CD4-positive, alpha-beta T cell (primary cell): ENCODE measurements at regions not wholly inside any gene's neighbourhood (a gene's known extent, or its start where the extent isn't known, plus 50 kb on each side); places are given as distances from the start of the nearest gene placed in this dataset.

Experiments used
- ATAC-seq: fragments of 200-7000 bp; cut with Tn5 transposase; one replicate; pipeline ENCODE4 v1.10.0; 2022; ENCODE audit warnings: mild to moderate bottlenecking; ENCODE audit not compliant: poor library complexity
- CTCF ChIA-PET: fragments of 350-600 bp; sonication (Branson Sonifier 250); formaldehyde crosslinking; loops from one replicate; lab custom pipeline; 2021; ENCODE audit warnings: antibody characterized with exemption, inconsistent platforms; lab: Charles Lee
- POLR2A ChIA-PET: fragments of 350-600 bp; sonication (Branson Sonifier 250); formaldehyde crosslinking; loops from one replicate; lab custom pipeline; 2021; ENCODE audit warnings: antibody characterized with exemption, inconsistent platforms; lab: Charles Lee
- DNase-seq, 14 experiments: peaks; one replicate each; pipeline ENCODE4 v3.0.0-alpha.2; 2013 to 2020; ENCODE audit warnings: mixed read lengths in 2 of 14
- H3K27ac ChIP-seq, 2 donors: one replicate each; pipeline versions ENCODE4 v1.5.1 to v1.7.0; 2013; ENCODE audit warnings: low read length in 2 of 2, low read depth in 1 of 2, mild to moderate bottlenecking in 1 of 2
- H3K27me3 ChIP-seq, 2 experiments: 1 replicate in 1 of 2; 2 replicates in 1 of 2; pipeline versions ENCODE4 v1.6.1 to v1.7.0; 2013; ENCODE audit warnings: low read length in 2 of 2, control low read depth in 1 of 2, mild to moderate bottlenecking in 1 of 2, moderate library complexity in 1 of 2; ENCODE audit not compliant: insufficient read depth in 2 of 2, control insufficient read depth in 1 of 2
- H3K36me3 ChIP-seq: one replicate; pipeline ENCODE4 v1.6.1; 2013; ENCODE audit warnings: low read length, control low read depth; ENCODE audit not compliant: insufficient read depth
- H3K4me1 ChIP-seq: one replicate; pipeline ENCODE4 v1.6.1; 2013; ENCODE audit warnings: low read length, control low read depth; ENCODE audit not compliant: insufficient read depth
- H3K4me3 ChIP-seq: one replicate; pipeline ENCODE4 v1.5.1; 2013; ENCODE audit warnings: mild to moderate bottlenecking, low read length, moderate library complexity
- H3K9me3 ChIP-seq, 2 experiments: 1 replicate in 1 of 2; 2 replicates in 1 of 2; pipeline versions ENCODE4 v1.6.1 to v1.7.0; 2013; ENCODE audit warnings: low read length in 2 of 2, mild to moderate bottlenecking in 2 of 2, control low read depth in 1 of 2, moderate library complexity in 1 of 2; ENCODE audit not compliant: control insufficient read depth in 1 of 2, insufficient read depth in 1 of 2
- H3K27ac Mint-ChIP-seq: one replicate; pipeline ENCODE4 v1.8.0; 2020; ENCODE audit warnings: mixed read lengths
- H3K27me3 Mint-ChIP-seq: one replicate; pipeline ENCODE4 v1.8.0; 2021; ENCODE audit warnings: mixed read lengths
- H3K36me3 Mint-ChIP-seq: one replicate; pipeline ENCODE4 v1.8.0; 2021; ENCODE audit warnings: low read depth, mixed read lengths
- H3K4me1 Mint-ChIP-seq: one replicate; pipeline ENCODE4 v1.8.0; 2021; ENCODE audit warnings: low read depth, mixed read lengths
- H3K4me3 Mint-ChIP-seq: one replicate; pipeline ENCODE4 v1.8.0; 2020; ENCODE audit warnings: mild to moderate bottlenecking, mixed read lengths
- H3K9me3 Mint-ChIP-seq: one replicate; pipeline ENCODE4 v1.8.0; 2020; ENCODE audit warnings: mixed read lengths
- CTCF ChIP-seq: fragments of 200-600 bp; IDR thresholded peaks from one replicate; pipeline ENCODE4 v1.8.0; 2022; ENCODE audit warnings: antibody characterized with exemption, mild to moderate bottlenecking
- intact Hi-C, 2 experiments: fragments of 100-400 bp; cut with DNase I in 1 of 2; cut with micrococcal nuclease in 1 of 2; formaldehyde crosslinking; loops; one replicate each; pipeline versions ENCODE4 v1.15.1 to v1.9.0; 2023 to 2025; cut with DNase I, micrococcal nuclease

GRCh38 chr2:215218587-215219577, 80.5 kb upstream of the ABCA12 start:
- no peak for ATAC-seq
- H3K9me3 ChIP-seq = peaks cover 0 to 18% of the 10 kb centered on the region in 2 experiments
- peaks cover 11% of the 10 kb centered on the region for H3K27me3 Mint-ChIP-seq
- no peak overlapping the region for H3K4me3 Mint-ChIP-seq
- H3K36me3 Mint-ChIP-seq = no peaks in the 10 kb centered on the region
- no peak for DNase-seq
- no peak for TF ChIP-seq CTCF
- H3K27me3 ChIP-seq = no peaks in the 10 kb centered on the region
- no peak overlapping the region for H3K4me3 ChIP-seq
- H3K4me1 ChIP-seq = no peaks in the 10 kb centered on the region
- no peaks in the 10 kb centered on the region for H3K9me3 Mint-ChIP-seq
- no peaks in the 10 kb centered on the region for H3K36me3 ChIP-seq
- no peak overlapping the region for H3K27ac ChIP-seq
- no peaks in the 10 kb centered on the region for H3K4me1 Mint-ChIP-seq
- POLR2A ChIA-PET = no interaction called here
- intact Hi-C loops = no loop called here
- no peak overlapping the region for H3K27ac Mint-ChIP-seq
- CTCF ChIA-PET = interaction anchor here (0.6 kb wide), 1 partner anchor 18 kb away, joined by 4 read pairs; no protein-coding TSS in a partner anchor

GRCh38 chr2:215216806-215217205, 78.4 kb upstream of the ABCA12 start:
- Histone ChIP-seq H3K9me3 (peaks cover 0 to 18% of the 10 kb centered on the region in 2 experiments), H3K27me3 (no peaks in the 10 kb centered on the region), H3K36me3 (no peaks in the 10 kb centered on the region), H3K4me1 (no peaks in the 10 kb centered on the region), H3K4me3 (no peak overlapping the region), H3K27ac (no peak overlapping the region)
- intact Hi-C loops = no loop called here
- Mint-ChIP-seq H3K4me1 (no peaks in the 10 kb centered on the region), H3K4me3 (no peak overlapping the region), H3K36me3 (no peaks in the 10 kb centered on the region), H3K9me3 (no peaks in the 10 kb centered on the region), H3K27me3 (peaks cover 11% of the 10 kb centered on the region), H3K27ac (no peak overlapping the region)
- ChIA-PET CTCF (no interaction called here), POLR2A (no interaction called here)
- TF ChIP-seq CTCF = no peak
- ATAC-seq = no peak
- no peak for DNase-seq

GRCh38 chr2:215215637-215216036, 77.2 kb upstream of the ABCA12 start:
- Histone ChIP-seq H3K27me3 (no peaks in the 10 kb centered on the region), H3K36me3 (no peaks in the 10 kb centered on the region), H3K4me1 (no peaks in the 10 kb centered on the region), H3K4me3 (no peak overlapping the region), H3K27ac (no peak overlapping the region), H3K9me3 (peaks cover 0 to 15% of the 10 kb centered on the region in 2 experiments)
- Mint-ChIP-seq H3K9me3 (no peaks in the 10 kb centered on the region), H3K27me3 (peaks cover 11% of the 10 kb centered on the region), H3K36me3 (no peaks in the 10 kb centered on the region), H3K4me3 (no peak overlapping the region), H3K4me1 (no peaks in the 10 kb centered on the region), H3K27ac (no peak overlapping the region)
- ChIA-PET POLR2A (no interaction called here), CTCF (no interaction called here)
- DNase-seq (no peak), ATAC-seq (no peak)
- intact Hi-C loops = no loop called here
- no peak for TF ChIP-seq CTCF
